ENCODE measurements at regions not wholly inside any gene's neighbourhood (a gene's known extent, or its start where the extent isn't known, plus 50 kb on each side); places are given as distances from the start of the nearest gene placed in this dataset.

GRCh38 chr21:38968887-38969543 lies 163.3 kb downstream of the ETS2 start:
- TF ChIP-seq EZH2phosphoT487 (IDR thresholded peaks at IDR 0.05; ENCODE audit: low read depth, severe bottlenecking, unreplicated experiment) (no peak), CTCF (IDR thresholded peaks at IDR 0.05; ENCODE audit: poor library complexity) (no peak), EZH2 (IDR thresholded peaks at IDR 0.05; ENCODE audit: borderline replicate concordance) (no peak)
- H4K20me1 ChIP-seq (ENCODE audit: insufficient read depth, poor library complexity, severe bottlenecking) = no peaks in the 10 kb centered on the region
- no peak overlapping the region for H2AFZ ChIP-seq
- H3K4me2 ChIP-seq = no peak overlapping the region
- no peak for DNase-seq (ENCODE audit: low spot score)
- no peak overlapping the region for H3K4me3 ChIP-seq
- no peak overlapping the region for H3K27ac ChIP-seq
- H3K79me2 ChIP-seq = no peaks in the 10 kb centered on the region
- H3K9me3 ChIP-seq (ENCODE audit: low read depth) = no peaks in the 10 kb centered on the region
- no peaks in the 10 kb centered on the region for H3K36me3 ChIP-seq (replicated peaks; ENCODE audit: insufficient read depth, low read depth)
- H3K9me2 ChIP-seq (replicated peaks; ENCODE audit: insufficient read depth) = no peaks in the 10 kb centered on the region
- H3K4me1 ChIP-seq (ENCODE audit: insufficient read depth) = no peaks in the 10 kb centered on the region
- WGBS (ENCODE audit: low lambda C conversion rate, missing lambda C conversion rate) = 78% methylated on average over 11 of the region's 12 CpGs
- H3K27me3 ChIP-seq = no peaks in the 10 kb centered on the region

- H3K4me1 ChIP-seq (ENCODE audit: insufficient read depth) = no peaks in the 10 kb centered on the region
- H3K79me2 ChIP-seq = no peaks in the 10 kb centered on the region
- H3K9me3 ChIP-seq (ENCODE audit: low read depth) = no peaks in the 10 kb centered on the region
- H4K20me1 ChIP-seq (ENCODE audit: insufficient read depth, poor library complexity, severe bottlenecking) = no peaks in the 10 kb centered on the region
- H3K27me3 ChIP-seq = no peaks in the 10 kb centered on the region
- H2AFZ ChIP-seq = no peak overlapping the region
- WGBS (ENCODE audit: low lambda C conversion rate, missing lambda C conversion rate) = 54% methylated on average over 16 of the region's 16 CpGs
- H3K27ac ChIP-seq = peak overlapping the region; percentile 70
- H3K4me2 ChIP-seq = peak overlapping the region; percentile 47
- no peak overlapping the region for H3K4me3 ChIP-seq
- TF ChIP-seq EZH2phosphoT487 (IDR thresholded peaks at IDR 0.05; ENCODE audit: low read depth, severe bottlenecking, unreplicated experiment) = no peak
- no peak for TF ChIP-seq EZH2 (IDR thresholded peaks at IDR 0.05; ENCODE audit: borderline replicate concordance)
- no peak for TF ChIP-seq CTCF (IDR thresholded peaks at IDR 0.05; ENCODE audit: poor library complexity)
- DNase-seq (ENCODE audit: low spot score) = peak; percentile 80
- H3K9me2 ChIP-seq (replicated peaks; ENCODE audit: insufficient read depth) = no peaks in the 10 kb centered on the region
- no peaks in the 10 kb centered on the region for H3K36me3 ChIP-seq (replicated peaks; ENCODE audit: insufficient read depth, low read depth)
These were observed 160.3 kb downstream of the ETS2 start for GRCh38 chr21:38965910-38966504.

- WGBS (ENCODE audit: low lambda C conversion rate, missing lambda C conversion rate) = 50% methylated on average over 8 of the region's 8 CpGs
- H2AFZ ChIP-seq = no peak overlapping the region
- no peak overlapping the region for H3K4me2 ChIP-seq
- H3K27me3 ChIP-seq = no peaks in the 10 kb centered on the region
- H3K36me3 ChIP-seq (replicated peaks; ENCODE audit: insufficient read depth, low read depth) = no peaks in the 10 kb centered on the region
- H3K4me3 ChIP-seq = no peak overlapping the region
- peaks cover 2% of the 10 kb centered on the region for H3K4me1 ChIP-seq (ENCODE audit: insufficient read depth)
- peak overlapping the region; percentile 70 for H3K27ac ChIP-seq
- no peak for TF ChIP-seq EZH2 (IDR thresholded peaks at IDR 0.05; ENCODE audit: borderline replicate concordance)
- no peak for TF ChIP-seq EZH2phosphoT487 (IDR thresholded peaks at IDR 0.05; ENCODE audit: low read depth, severe bottlenecking, unreplicated experiment)
- no peak for TF ChIP-seq CTCF (IDR thresholded peaks at IDR 0.05; ENCODE audit: poor library complexity)
- no peaks in the 10 kb centered on the region for H4K20me1 ChIP-seq (ENCODE audit: insufficient read depth, poor library complexity, severe bottlenecking)
- no peaks in the 10 kb centered on the region for H3K9me3 ChIP-seq (ENCODE audit: low read depth)
- DNase-seq (ENCODE audit: low spot score) = no peak
- no peaks in the 10 kb centered on the region for H3K9me2 ChIP-seq (replicated peaks; ENCODE audit: insufficient read depth)
- no peaks in the 10 kb centered on the region for H3K79me2 ChIP-seq
These were observed 159.5 kb downstream of the ETS2 start for GRCh38 chr21:38965241-38965640.
